ENCODE measurements at regions not wholly inside any gene's neighbourhood (a gene's known extent, or its start where the extent isn't known, plus 50 kb on each side); places are given as distances from the start of the nearest gene placed in this dataset.

DNA sequence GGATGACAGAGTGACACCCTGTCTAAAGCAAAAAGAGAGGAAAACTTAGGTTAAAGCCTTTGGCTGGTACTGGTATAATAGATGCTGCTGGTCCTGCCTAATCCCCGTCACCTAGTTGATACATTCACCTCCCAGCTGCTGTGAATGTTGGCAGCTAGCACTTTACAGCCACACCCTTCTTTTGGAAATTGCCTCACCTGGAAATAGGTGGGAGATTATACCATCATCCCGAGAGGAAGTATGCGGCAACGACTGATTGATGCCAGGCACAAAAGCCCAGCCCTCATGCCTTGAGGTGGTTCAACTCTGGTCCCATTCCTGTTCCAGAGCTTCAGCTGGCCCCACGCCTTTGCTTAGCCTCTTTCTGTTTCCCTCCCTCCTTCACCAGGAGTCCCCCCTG is 53.2 kb upstream of the SIAH1 start:
- TF ChIP-seq, protein P1, sequence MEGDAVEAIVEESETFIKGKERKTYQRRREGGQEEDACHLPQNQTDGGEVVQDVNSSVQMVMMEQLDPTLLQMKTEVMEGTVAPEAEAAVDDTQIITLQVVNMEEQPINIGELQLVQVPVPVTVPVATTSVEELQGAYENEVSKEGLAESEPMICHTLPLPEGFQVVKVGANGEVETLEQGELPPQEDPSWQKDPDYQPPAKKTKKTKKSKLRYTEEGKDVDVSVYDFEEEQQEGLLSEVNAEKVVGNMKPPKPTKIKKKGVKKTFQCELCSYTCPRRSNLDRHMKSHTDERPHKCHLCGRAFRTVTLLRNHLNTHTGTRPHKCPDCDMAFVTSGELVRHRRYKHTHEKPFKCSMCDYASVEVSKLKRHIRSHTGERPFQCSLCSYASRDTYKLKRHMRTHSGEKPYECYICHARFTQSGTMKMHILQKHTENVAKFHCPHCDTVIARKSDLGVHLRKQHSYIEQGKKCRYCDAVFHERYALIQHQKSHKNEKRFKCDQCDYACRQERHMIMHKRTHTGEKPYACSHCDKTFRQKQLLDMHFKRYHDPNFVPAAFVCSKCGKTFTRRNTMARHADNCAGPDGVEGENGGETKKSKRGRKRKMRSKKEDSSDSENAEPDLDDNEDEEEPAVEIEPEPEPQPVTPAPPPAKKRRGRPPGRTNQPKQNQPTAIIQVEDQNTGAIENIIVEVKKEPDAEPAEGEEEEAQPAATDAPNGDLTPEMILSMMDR (conservative IDR thresholded peaks at IDR 0.05; ENCODE audit: low read depth, low read length): no peak
- TF ChIP-seq EZH2 (IDR thresholded peaks at IDR 0.05; ENCODE audit: low read length, unreplicated experiment) (no peak), EZH2phosphoT487 (IDR thresholded peaks at IDR 0.05; ENCODE audit: borderline replicate concordance, low read length) (no peak)

Measured in PC-3 (cell line).